ENCODE measurements at regions not wholly inside any gene's neighbourhood (a gene's known extent, or its start where the extent isn't known, plus 50 kb on each side); places are given as distances from the start of the nearest gene placed in this dataset.

GRCh38 chr17:79522414-79522813 lies 88.4 kb downstream of the RBFOX3 start:
- no peaks in the 10 kb centered on the region for H3K36me3 ChIP-seq (ENCODE audit: control insufficient read depth, insufficient read depth, low read length)
- peaks cover 1% of the 10 kb centered on the region; the same call in 1 of the 2 replicates for H3K27me3 ChIP-seq (ENCODE audit: control insufficient read depth, insufficient read depth, low read length)
- CTCF ChIA-PET: no interaction called here
- no peak overlapping the region for H3K4me3 ChIP-seq (ENCODE audit: low read depth, low read length)
- no peak for DNase-seq (ENCODE audit: low read depth)
- POLR2A ChIA-PET: no interaction called here
- no peak for TF ChIP-seq CTCF (IDR thresholded peaks at IDR 0.05; ENCODE audit: insufficient read depth, low read depth, low read length)

- Histone ChIP-seq H3K36me3 (ENCODE audit: control insufficient read depth, insufficient read depth, low read length) (no peaks in the 10 kb centered on the region), H3K4me3 (ENCODE audit: low read depth, low read length) (no peak overlapping the region), H3K27me3 (ENCODE audit: control insufficient read depth, insufficient read depth, low read length) (peaks cover 1% of the 10 kb centered on the region; the same call in 1 of the 2 replicates)
- no peak for DNase-seq (ENCODE audit: low read depth)
- ChIA-PET CTCF (no interaction called here), POLR2A (no interaction called here)
- TF ChIP-seq CTCF (IDR thresholded peaks at IDR 0.05; ENCODE audit: insufficient read depth, low read depth, low read length): no peak
These were observed 89.6 kb downstream of the RBFOX3 start for GRCh38 chr17:79521225-79521624.

GRCh38 chr17:79520167-79521165 lies 90.4 kb downstream of the RBFOX3 start:
- CTCF ChIA-PET: no interaction called here
- no peak for DNase-seq (ENCODE audit: low read depth)
- no peaks in the 10 kb centered on the region for H3K36me3 ChIP-seq (ENCODE audit: control insufficient read depth, insufficient read depth, low read length)
- POLR2A ChIA-PET: no interaction called here
- H3K27me3 ChIP-seq (ENCODE audit: control insufficient read depth, insufficient read depth, low read length): peaks cover 1% of the 10 kb centered on the region; the same call in 1 of the 2 replicates
- H3K4me3 ChIP-seq (ENCODE audit: low read depth, low read length): no peak overlapping the region
- TF ChIP-seq CTCF (IDR thresholded peaks at IDR 0.05; ENCODE audit: insufficient read depth, low read depth, low read length): no peak

GRCh38 chr17:79519601-79520000 lies 91.2 kb downstream of the RBFOX3 start:
- CTCF ChIA-PET: no interaction called here
- POLR2A ChIA-PET: no interaction called here
- TF ChIP-seq CTCF (IDR thresholded peaks at IDR 0.05; ENCODE audit: insufficient read depth, low read depth, low read length): no peak
- Histone ChIP-seq H3K36me3 (ENCODE audit: control insufficient read depth, insufficient read depth, low read length) (no peaks in the 10 kb centered on the region), H3K27me3 (ENCODE audit: control insufficient read depth, insufficient read depth, low read length) (peaks cover 1% of the 10 kb centered on the region; the same call in 1 of the 2 replicates), H3K4me3 (ENCODE audit: low read depth, low read length) (no peak overlapping the region)
- DNase-seq (ENCODE audit: low read depth): no peak

- Histone ChIP-seq H3K36me3 (ENCODE audit: control insufficient read depth, insufficient read depth, low read length) (no peaks in the 10 kb centered on the region), H3K27me3 (ENCODE audit: control insufficient read depth, insufficient read depth, low read length) (peaks cover 1% of the 10 kb centered on the region; the same call in 1 of the 2 replicates), H3K4me3 (ENCODE audit: low read depth, low read length) (no peak overlapping the region)
- ChIA-PET POLR2A (no interaction called here), CTCF (no interaction called here)
- no peak for TF ChIP-seq CTCF (IDR thresholded peaks at IDR 0.05; ENCODE audit: insufficient read depth, low read depth, low read length)
- no peak for DNase-seq (ENCODE audit: low read depth)
These were observed 92.0 kb downstream of the RBFOX3 start for GRCh38 chr17:79518585-79519523.

Measured in BJ (cell line).